HEK293 (cell line): ENCODE measurements at regions not wholly inside any gene's neighbourhood (a gene's known extent, or its start where the extent isn't known, plus 50 kb on each side); places are given as distances from the start of the nearest gene placed in this dataset.

Experiments
- CTCF ChIP-seq: fragments of 450-650 bp; formaldehyde crosslinking; IDR thresholded peaks from 2 replicates; pipeline ENCODE4 v1.5.1; 2016; ENCODE audit warnings: missing biosample characterization, missing genetic modification characterization
- ZBTB17 ChIP-seq: fragments of 450-650 bp; formaldehyde crosslinking; IDR thresholded peaks from 2 replicates; pipeline ENCODE4 v1.5.1; 2016; ENCODE audit warnings: missing biosample characterization, missing genetic modification characterization
- ZNF239 ChIP-seq: fragments of 450-650 bp; formaldehyde crosslinking; IDR thresholded peaks from 2 replicates; pipeline ENCODE4 v1.5.1; 2016; ENCODE audit warnings: missing biosample characterization, missing genetic modification characterization
- ZNF610 ChIP-seq: fragments of 450-650 bp; formaldehyde crosslinking; IDR thresholded peaks from 2 replicates; pipeline ENCODE4 v1.5.1; 2016; ENCODE audit warnings: missing biosample characterization, missing genetic modification characterization, borderline replicate concordance

GRCh38 chr7:136272934-136273333 lies 295.8 kb upstream of the MTPN start:
- TF ChIP-seq CTCF (tag by site-specific recombination) (no peak), ZNF239 (tag by site-specific recombination) (no peak), ZNF610 (tag by site-specific recombination) (no peak), ZBTB17 (tag by site-specific recombination) (no peak)
